B cell (primary cell): ENCODE measurements at regions not wholly inside any gene's neighbourhood (a gene's known extent, or its start where the extent isn't known, plus 50 kb on each side); places are given as distances from the start of the nearest gene placed in this dataset.

Source experiments
- CTCF ChIP-seq: fragments of 200-600 bp; IDR thresholded peaks from one replicate; pipeline ENCODE4 v1.8.0; 2022; ENCODE audit warnings: antibody characterized with exemption, mild to moderate bottlenecking
- EZH2 ChIP-seq: IDR thresholded peaks from 2 replicates; pipeline ENCODE4 v1.6.1; 2012; ENCODE audit warnings: borderline replicate concordance, low read depth, mild to moderate bottlenecking, moderate library complexity, low read length; ENCODE audit not compliant: insufficient read depth, poor library complexity, severe bottlenecking

- TF ChIP-seq CTCF (no peak), EZH2 (no peak)
Observed at GRCh38 chr17:69864462-69864861, 210.6 kb upstream of the KCNJ16 start.
